KG1 (cell line): ENCODE measurements at regions not wholly inside any gene's neighbourhood (a gene's known extent, or its start where the extent isn't known, plus 50 kb on each side); places are given as distances from the start of the nearest gene placed in this dataset.

Source experiments
- DNase-seq: peaks from one replicate; lab custom pipeline; 2025; lab: John Stamatoyannopoulos, UW

GRCh38 chr2:46850742-46851141, 64.9 kb downstream of the MCFD2 start:
- no peak for DNase-seq

- DNase-seq: no peak
These were observed 65.7 kb downstream of the MCFD2 start for GRCh38 chr2:46849721-46850556.

- DNase-seq: no peak
These were observed 66.4 kb downstream of the MCFD2 start for GRCh38 chr2:46849046-46849715.

GRCh38 chr2:46848447-46848846, 67.2 kb downstream of the MCFD2 start:
- DNase-seq: no peak

GRCh38 chr2:46847726-46848412, 67.7 kb downstream of the MCFD2 start:
- no peak for DNase-seq

- no peak for DNase-seq
These were observed 68.4 kb downstream of the MCFD2 start for GRCh38 chr2:46847185-46847710.

- DNase-seq: no peak
These were observed 69.1 kb downstream of the MCFD2 start for GRCh38 chr2:46846536-46846935.

- DNase-seq: no peak
These were observed 69.8 kb downstream of the MCFD2 start for GRCh38 chr2:46845542-46846486.

GRCh38 chr2:46844443-46844842, 71.2 kb downstream of the MCFD2 start:
- DNase-seq: no peak

- no peak for DNase-seq
These were observed 71.6 kb downstream of the MCFD2 start for GRCh38 chr2:46844034-46844433.

GRCh38 chr2:46843316-46843715, 72.3 kb downstream of the MCFD2 start:
- DNase-seq: no peak

GRCh38 chr2:46842876-46843275, 72.7 kb downstream of the MCFD2 start:
- no peak for DNase-seq

GRCh38 chr2:46841621-46842020, 74.0 kb downstream of the MCFD2 start:
- DNase-seq: no peak

- DNase-seq: no peak
These were observed 76.6 kb downstream of the MCFD2 start for GRCh38 chr2:46839045-46839444.

- DNase-seq: peak; percentile 3
These were observed 77.9 kb downstream of the MCFD2 start for GRCh38 chr2:46837704-46838103.

- no peak for DNase-seq
These were observed 78.5 kb downstream of the MCFD2 start for GRCh38 chr2:46837112-46837454.

- peak; percentile 13 for DNase-seq
These were observed 79.1 kb downstream of the MCFD2 start for GRCh38 chr2:46836295-46837111.

GRCh38 chr2:46835520-46835919, 80.1 kb downstream of the MCFD2 start:
- no peak for DNase-seq

GRCh38 chr2:46832543-46832942, 83.1 kb downstream of the MCFD2 start:
- DNase-seq: no peak

- no peak for DNase-seq
These were observed 83.7 kb downstream of the MCFD2 start for GRCh38 chr2:46831869-46832265.
